ENCODE measurements at regions not wholly inside any gene's neighbourhood (a gene's known extent, or its start where the extent isn't known, plus 50 kb on each side); places are given as distances from the start of the nearest gene placed in this dataset.

- H3K27ac Mint-ChIP-seq = no peak overlapping the region
- H3K4me3 Mint-ChIP-seq = no peak overlapping the region
- H3K27me3 Mint-ChIP-seq (ENCODE audit: low read depth) = peaks cover 34% of the 10 kb centered on the region
- TF ChIP-seq CTCF (IDR thresholded peaks at IDR 0.05; ENCODE audit: unreplicated experiment) = no peak
- DNase-seq (ENCODE audit: low spot score in 2 of 2, unreplicated experiment in 2 of 2) = peak in 1 of 2 experiments; percentile 13
- no peaks in the 10 kb centered on the region for H3K4me1 Mint-ChIP-seq
- no peaks in the 10 kb centered on the region for H3K9me3 Mint-ChIP-seq
- no peaks in the 10 kb centered on the region for H3K36me3 Mint-ChIP-seq
Measured at GRCh38 chr1:47616036-47616435, 178.2 kb downstream of the FOXD2 start.

GRCh38 chr1:47616906-47617305 lies 179.1 kb downstream of the FOXD2 start:
- Mint-ChIP-seq H3K27me3 (ENCODE audit: low read depth) (peaks cover 36% of the 10 kb centered on the region), H3K4me1 (no peaks in the 10 kb centered on the region), H3K36me3 (no peaks in the 10 kb centered on the region), H3K27ac (no peak overlapping the region), H3K9me3 (no peaks in the 10 kb centered on the region), H3K4me3 (no peak overlapping the region)
- TF ChIP-seq CTCF (IDR thresholded peaks at IDR 0.05; ENCODE audit: unreplicated experiment) = no peak
- peak in 1 of 2 experiments; percentile 17 for DNase-seq (ENCODE audit: low spot score in 2 of 2, unreplicated experiment in 2 of 2)

- Mint-ChIP-seq H3K27ac (no peak overlapping the region), H3K27me3 (ENCODE audit: low read depth) (peaks cover 40% of the 10 kb centered on the region), H3K36me3 (no peaks in the 10 kb centered on the region), H3K9me3 (no peaks in the 10 kb centered on the region), H3K4me1 (no peaks in the 10 kb centered on the region), H3K4me3 (no peak overlapping the region)
- no peak for TF ChIP-seq CTCF (IDR thresholded peaks at IDR 0.05; ENCODE audit: unreplicated experiment)
- DNase-seq (ENCODE audit: low spot score in 2 of 2, unreplicated experiment in 2 of 2) = peak in 1 of 2 experiments; percentile 17
Measured at GRCh38 chr1:47617381-47618221, 179.8 kb downstream of the FOXD2 start.

- Mint-ChIP-seq H3K27me3 (ENCODE audit: low read depth) (peaks cover 40% of the 10 kb centered on the region), H3K36me3 (no peaks in the 10 kb centered on the region), H3K4me3 (no peak overlapping the region), H3K9me3 (no peaks in the 10 kb centered on the region), H3K4me1 (no peaks in the 10 kb centered on the region), H3K27ac (no peak overlapping the region)
- DNase-seq (ENCODE audit: low spot score in 2 of 2, unreplicated experiment in 2 of 2) = peak in 1 of 2 experiments; percentile 29
- no peak for TF ChIP-seq CTCF (IDR thresholded peaks at IDR 0.05; ENCODE audit: unreplicated experiment)
Measured at GRCh38 chr1:47618222-47618720, 180.4 kb downstream of the FOXD2 start.

GRCh38 chr1:47618830-47619229 lies 181.0 kb downstream of the FOXD2 start:
- peaks cover 37% of the 10 kb centered on the region for H3K27me3 Mint-ChIP-seq (ENCODE audit: low read depth)
- no peaks in the 10 kb centered on the region for H3K4me1 Mint-ChIP-seq
- no peaks in the 10 kb centered on the region for H3K9me3 Mint-ChIP-seq
- H3K4me3 Mint-ChIP-seq = no peak overlapping the region
- H3K27ac Mint-ChIP-seq = no peak overlapping the region
- no peaks in the 10 kb centered on the region for H3K36me3 Mint-ChIP-seq
- peak in 1 of 2 experiments; percentile 3 for DNase-seq (ENCODE audit: low spot score in 2 of 2, unreplicated experiment in 2 of 2)
- no peak for TF ChIP-seq CTCF (IDR thresholded peaks at IDR 0.05; ENCODE audit: unreplicated experiment)

Data from mesothelial cell of epicardium (in vitro differentiated cells).